Thymus (tissue), 11 donors: ENCODE measurements at regions not wholly inside any gene's neighbourhood (a gene's known extent, or its start where the extent isn't known, plus 50 kb on each side); places are given as distances from the start of the nearest gene placed in this dataset.
"Not testable (repeated sequence)": the region's sequence is repeated elsewhere in the genome, so short reads cannot be mapped to it uniquely, and the experiment has no call there.

ENCODE experiments used
- DNase-seq, 9 donors: peaks; one replicate each; pipeline ENCODE4 v3.0.0-alpha.2; 2013; ENCODE audit warnings: low spot score in 9 of 9, low read depth in 6 of 9, missing footprints in 1 of 9
- H3K27ac ChIP-seq, 2 donors: one replicate each; pipeline ENCODE4 v1.5.1; 2013; ENCODE audit warnings: control low read depth in 1 of 2, low read depth in 1 of 2, low read length in 1 of 2, mild to moderate bottlenecking in 1 of 2, moderate library complexity in 1 of 2
- H3K27me3 ChIP-seq, 2 donors: one replicate each; pipeline ENCODE4 v1.5.1; 2013; ENCODE audit warnings: low read length in 1 of 2; ENCODE audit not compliant: control insufficient read depth in 2 of 2, insufficient read depth in 1 of 2
- H3K36me3 ChIP-seq, 2 donors: one replicate each; pipeline ENCODE4 v1.5.1; 2013; ENCODE audit warnings: low read length in 1 of 2, mild to moderate bottlenecking in 1 of 2, moderate library complexity in 1 of 2; ENCODE audit not compliant: control insufficient read depth in 2 of 2, insufficient read depth in 2 of 2
- H3K4me1 ChIP-seq, 2 donors: one replicate each; pipeline ENCODE4 v1.5.1; 2013; ENCODE audit warnings: low read length in 2 of 2; ENCODE audit not compliant: control insufficient read depth in 2 of 2, insufficient read depth in 2 of 2
- H3K4me3 ChIP-seq, 2 donors: one replicate each; pipeline ENCODE4 v1.5.1; 2013; ENCODE audit warnings: low read length in 2 of 2, control low read depth in 1 of 2, mild to moderate bottlenecking in 1 of 2
- H3K9me3 ChIP-seq, 2 donors: one replicate each; pipeline ENCODE4 v1.5.1; 2013; ENCODE audit warnings: low read length in 1 of 2, mild to moderate bottlenecking in 1 of 2; ENCODE audit not compliant: control insufficient read depth in 2 of 2, insufficient read depth in 1 of 2
- WGBS: extraction: QIAGEN DNeasy Blood & Tissue Kit; methylation state at CpG from one replicate; pipeline ENCODE4 v1.1.7; 2013; 5-methylcytosine and 5-hydroxymethylcytosine counted together
- donor health status: healthy.

DNA sequence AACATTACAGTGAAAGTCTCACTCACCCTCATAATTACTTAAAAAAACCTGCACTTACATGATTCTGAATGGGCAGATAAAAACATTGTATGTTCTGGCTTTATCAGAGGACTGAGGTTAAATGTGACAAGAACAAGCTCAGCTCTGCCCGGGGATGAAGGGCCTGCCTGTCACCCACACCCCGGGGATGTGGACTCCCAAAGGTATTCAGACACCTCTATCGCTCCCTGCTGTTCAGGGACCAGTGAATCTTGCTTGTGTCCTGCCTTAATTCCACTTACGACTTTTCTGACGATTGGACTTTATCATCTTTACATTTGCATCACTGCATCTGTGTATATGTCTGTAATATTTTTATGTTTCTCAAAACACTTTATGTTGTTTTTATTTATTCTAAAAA is 341.8 kb upstream of the ANKRD20A1 start:
- H3K4me3 ChIP-seq, H3K27me3 ChIP-seq, H3K4me1 ChIP-seq, DNase-seq, H3K36me3 ChIP-seq, H3K9me3 ChIP-seq, H3K27ac ChIP-seq: not testable (repeated sequence)
- WGBS = no CpG with 5 or more reads among the region's 5 CpGs

DNA sequence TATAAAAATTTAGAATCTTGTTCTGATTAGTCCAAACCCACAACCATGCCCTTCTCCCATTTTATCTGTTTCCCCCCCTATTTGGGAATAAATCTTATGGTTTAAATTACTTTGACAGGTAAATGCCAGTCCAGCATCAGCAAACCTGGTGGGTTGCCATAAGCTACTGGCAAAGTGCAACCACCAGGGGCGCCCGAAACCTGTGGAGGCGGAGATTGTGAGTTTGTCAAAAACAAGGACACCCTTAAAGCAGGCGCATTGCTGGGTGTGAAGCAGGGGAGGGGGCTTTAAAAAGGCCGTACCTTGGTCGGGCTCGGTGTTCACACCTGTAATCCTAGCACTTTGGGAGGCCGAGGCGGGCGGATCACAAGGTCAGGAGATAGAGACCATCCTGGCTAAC is 344.1 kb upstream of the ANKRD20A1 start:
- H3K27ac ChIP-seq, H3K4me3 ChIP-seq, H3K4me1 ChIP-seq, DNase-seq, H3K36me3 ChIP-seq, H3K27me3 ChIP-seq, H3K9me3 ChIP-seq: not testable (repeated sequence)
- WGBS = no CpG with 5 or more reads among the region's 10 CpGs

DNA sequence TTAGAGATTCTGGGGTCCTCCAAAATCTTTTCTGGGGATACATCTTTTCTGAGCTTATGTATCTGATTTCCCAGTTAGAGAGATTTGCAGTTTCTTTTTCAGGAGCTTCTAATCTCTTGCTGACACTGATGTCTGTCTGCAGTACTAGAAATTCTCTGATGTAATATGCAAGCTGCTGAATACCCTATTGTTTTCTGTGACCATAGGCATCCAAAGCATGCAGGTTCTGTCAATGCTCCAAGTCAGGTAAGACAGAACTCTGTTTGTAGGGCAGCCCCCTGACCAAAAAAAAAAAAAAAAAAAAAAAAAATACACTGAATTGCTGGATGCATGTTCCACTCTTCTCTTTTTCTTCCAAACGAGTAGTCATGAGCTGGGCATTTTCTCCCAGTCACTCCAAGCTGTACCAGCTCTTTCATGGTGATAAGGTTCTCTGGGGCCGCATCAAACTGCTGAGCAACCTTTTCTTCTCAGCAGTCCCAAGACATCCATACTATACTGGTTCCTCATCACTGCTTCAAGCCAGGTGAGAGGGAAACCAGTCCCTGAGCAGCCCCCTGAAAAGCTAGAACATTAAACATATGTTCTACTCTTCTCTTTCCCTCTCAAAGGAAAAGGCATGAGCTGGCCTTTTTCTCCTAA is 354.9 kb upstream of the ANKRD20A1 start:
- WGBS = no CpG with 5 or more reads among the region's 2 CpGs
- H3K9me3 ChIP-seq, H3K27ac ChIP-seq, DNase-seq, H3K4me1 ChIP-seq, H3K27me3 ChIP-seq, H3K36me3 ChIP-seq, H3K4me3 ChIP-seq: not testable (repeated sequence)

DNA sequence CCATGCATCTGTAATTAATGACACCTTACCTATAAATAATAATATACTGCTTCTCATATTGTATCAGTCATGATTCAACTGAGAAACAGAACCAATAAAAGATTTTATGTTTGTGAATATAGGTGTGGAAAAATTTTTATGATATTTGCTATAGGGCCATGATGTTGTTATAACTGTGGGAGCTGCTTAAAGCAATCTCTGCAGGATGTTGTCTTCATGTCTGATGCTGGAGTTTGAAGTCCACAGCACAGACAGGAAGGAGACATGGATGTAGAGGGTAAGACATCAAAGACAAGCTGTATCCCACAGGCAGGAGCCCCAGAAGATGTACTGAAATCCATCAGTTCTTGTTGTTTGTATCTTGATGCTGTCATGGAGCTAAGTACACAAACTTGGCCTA is 366.7 kb upstream of the ANKRD20A1 start:
- DNase-seq, H3K4me1 ChIP-seq, H3K36me3 ChIP-seq, H3K27me3 ChIP-seq, H3K9me3 ChIP-seq, H3K4me3 ChIP-seq, H3K27ac ChIP-seq: not testable (repeated sequence)

DNA sequence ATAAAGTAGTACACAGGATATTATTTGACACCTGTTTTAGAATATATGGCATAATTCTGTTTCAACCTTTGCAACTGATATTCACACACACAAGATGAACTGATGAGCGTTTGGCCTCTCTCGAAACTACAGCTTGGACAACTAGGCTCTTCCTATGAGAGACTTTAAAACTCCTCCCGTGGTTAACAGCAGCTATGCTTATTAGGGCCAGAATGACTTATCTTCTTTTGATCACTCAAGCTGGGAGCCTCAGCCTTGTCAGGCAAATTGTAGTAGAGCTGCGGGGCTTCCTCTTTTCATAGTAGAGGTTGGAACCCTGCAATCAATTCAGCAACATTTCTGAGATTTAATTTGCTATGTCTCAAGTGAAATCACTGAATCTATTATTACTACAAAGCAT is 381.3 kb upstream of the ANKRD20A1 start:
- DNase-seq, H3K36me3 ChIP-seq, H3K4me1 ChIP-seq, H3K9me3 ChIP-seq, H3K27ac ChIP-seq, H3K27me3 ChIP-seq, H3K4me3 ChIP-seq: not testable (repeated sequence)
- WGBS = 100% methylated on average over 1 of the region's 4 CpGs

DNA sequence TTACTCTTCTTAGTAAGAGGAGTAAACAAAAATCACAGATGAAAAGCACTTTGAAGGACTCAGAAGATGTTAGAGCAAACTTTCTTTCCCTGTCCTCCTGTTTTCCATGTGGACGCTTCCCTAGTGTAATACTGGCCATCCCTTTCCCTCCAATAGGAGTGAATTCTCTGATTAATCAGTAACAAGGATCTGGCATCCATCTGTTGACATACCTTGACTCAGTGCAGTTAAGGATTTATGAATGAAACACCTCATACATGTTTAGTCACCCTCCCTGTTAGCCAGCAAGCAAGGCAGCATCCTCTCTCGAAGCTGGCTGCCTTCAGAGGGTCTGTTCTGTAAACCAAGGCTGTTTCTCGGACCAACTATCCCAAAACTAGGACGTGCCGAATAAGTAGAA is 388.0 kb upstream of the ANKRD20A1 start:
- not testable (repeated sequence) for H3K4me1 ChIP-seq, H3K27me3 ChIP-seq, DNase-seq, H3K9me3 ChIP-seq, H3K27ac ChIP-seq, H3K36me3 ChIP-seq, H3K4me3 ChIP-seq
- no CpG with 5 or more reads among the region's 5 CpGs for WGBS

DNA sequence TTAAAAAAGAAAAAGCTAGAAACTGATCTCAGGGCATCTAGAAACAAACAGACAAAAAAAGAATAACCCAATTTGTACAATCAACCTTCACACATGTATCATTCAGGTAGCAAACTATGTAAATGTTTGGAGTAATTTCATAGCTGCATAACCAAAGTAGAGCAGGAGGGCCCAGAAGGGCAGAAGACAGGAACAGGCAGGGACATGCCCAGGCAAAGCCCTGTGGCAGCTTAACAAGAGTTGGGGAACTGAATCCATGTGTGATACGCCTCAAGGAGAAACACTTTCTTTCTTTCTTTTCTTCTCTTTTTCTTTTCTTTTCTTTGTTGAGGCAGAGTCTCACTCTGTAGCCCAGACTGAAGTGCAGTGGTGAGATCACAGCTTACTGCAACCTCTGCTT is 390.4 kb upstream of the ANKRD20A1 start:
- not testable (repeated sequence) for H3K4me3 ChIP-seq, H3K27ac ChIP-seq, H3K36me3 ChIP-seq, H3K27me3 ChIP-seq, H3K9me3 ChIP-seq, DNase-seq, H3K4me1 ChIP-seq
- WGBS = no CpG with 5 or more reads among the region's 1 CpG

DNA sequence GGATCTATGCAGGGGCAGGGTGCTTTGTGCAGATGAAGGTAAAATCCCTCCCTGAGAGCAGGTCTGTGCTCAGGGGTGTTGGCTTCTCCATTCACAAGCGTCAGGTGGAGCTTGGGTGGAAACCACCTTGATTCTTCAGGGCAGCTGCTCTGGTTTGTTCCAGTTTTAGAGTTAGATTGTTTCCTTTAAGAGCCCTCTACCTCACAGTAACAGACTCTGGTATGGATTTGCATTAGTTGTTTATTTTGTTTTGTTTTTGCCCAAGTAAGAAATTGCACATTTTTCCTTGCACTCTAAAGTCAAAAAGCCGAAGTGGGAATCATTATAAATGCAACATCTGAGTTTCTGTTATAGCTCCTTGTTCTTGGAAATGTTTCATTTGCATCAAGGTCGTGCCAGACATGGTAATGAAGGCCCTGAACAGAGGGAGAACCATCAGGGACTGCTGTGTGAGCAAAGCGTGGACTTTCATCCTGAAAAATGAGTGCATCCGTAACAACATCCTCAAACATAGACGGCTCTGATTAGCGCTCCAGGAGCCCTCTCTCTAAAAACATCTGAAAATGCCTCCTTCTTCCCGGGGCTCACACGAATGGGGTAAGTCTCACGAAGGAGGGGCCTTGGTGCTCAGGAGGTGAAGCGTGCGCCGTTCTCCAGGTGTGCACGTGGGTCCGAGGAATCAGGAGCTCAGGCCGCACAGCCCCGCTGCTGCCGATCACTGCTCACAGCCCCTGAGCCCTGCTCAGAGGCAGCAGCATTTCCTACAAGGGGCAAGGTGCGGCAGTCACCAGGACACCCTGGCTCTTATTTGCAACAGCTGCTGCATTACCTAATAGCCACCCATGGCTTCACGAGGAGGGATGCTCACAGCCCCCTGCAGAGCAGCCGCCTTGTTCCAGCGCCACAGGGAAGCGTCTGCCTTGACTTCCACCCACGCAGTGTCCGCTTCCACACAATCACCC is 396.7 kb upstream of the ANKRD20A1 start:
- not testable (repeated sequence) for H3K4me3 ChIP-seq, DNase-seq, H3K27me3 ChIP-seq, H3K27ac ChIP-seq, H3K9me3 ChIP-seq, H3K36me3 ChIP-seq, H3K4me1 ChIP-seq
- WGBS = no CpG with 5 or more reads among the region's 25 CpGs

DNA sequence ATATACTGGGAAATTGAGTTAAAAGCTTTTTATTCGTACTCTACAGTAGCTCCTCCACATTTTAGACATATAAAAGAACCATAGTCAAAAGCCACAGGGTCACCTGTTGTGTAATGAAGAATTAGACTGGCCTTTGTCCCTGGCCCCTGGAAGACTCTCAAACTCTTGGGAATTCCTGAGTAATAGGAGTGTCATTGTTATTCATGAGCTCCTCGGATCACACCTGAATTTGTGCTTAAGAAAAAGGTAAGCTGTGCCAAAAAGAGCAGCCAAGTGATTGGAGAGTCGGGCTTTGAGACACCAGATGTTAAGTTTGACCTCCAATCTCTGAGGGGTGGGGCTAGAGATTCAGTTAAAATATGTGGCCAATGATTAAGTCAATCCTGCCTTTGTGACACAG is 405.8 kb upstream of the ANKRD20A1 start:
- H3K4me1 ChIP-seq, DNase-seq, H3K4me3 ChIP-seq, H3K27ac ChIP-seq, H3K9me3 ChIP-seq, H3K36me3 ChIP-seq, H3K27me3 ChIP-seq: not testable (repeated sequence)
- no CpG with 5 or more reads among the region's 3 CpGs for WGBS
